ENCODE measurements at regions not wholly inside any gene's neighbourhood (a gene's known extent, or its start where the extent isn't known, plus 50 kb on each side); places are given as distances from the start of the nearest gene placed in this dataset.

DNA sequence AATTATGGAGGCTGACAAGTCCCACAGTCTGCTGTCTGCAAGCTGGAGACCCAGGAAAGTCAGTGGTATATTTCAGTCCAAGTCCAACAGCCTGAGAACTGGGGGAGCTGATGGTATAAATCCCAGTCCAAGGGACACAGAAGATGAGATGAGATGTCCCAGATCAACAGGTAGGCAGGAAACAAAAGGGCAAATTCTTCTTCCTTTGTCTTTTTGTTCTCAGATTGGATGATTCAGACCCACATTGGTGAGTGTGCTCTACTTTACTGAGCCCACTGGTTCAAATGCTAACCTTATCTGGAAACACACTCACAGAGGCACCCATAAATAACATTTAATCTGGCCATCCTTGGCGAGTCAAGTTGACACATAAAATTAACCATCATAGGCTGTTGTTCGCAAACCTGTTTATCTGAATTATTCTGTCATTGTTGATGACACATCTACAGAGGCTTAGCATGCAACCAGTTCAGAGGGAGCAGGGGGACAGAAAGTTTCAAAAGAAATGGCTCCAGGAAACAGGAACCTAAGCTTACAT lies 62.7 kb upstream of the ITGA11 start:
- Histone ChIP-seq H3K18ac (ENCODE audit: insufficient read length, low read depth, low read length) (no peak overlapping the region), H3K14ac (ENCODE audit: insufficient read depth, low read length) (no peak overlapping the region), H2AFZ (ENCODE audit: low read length) (no peak overlapping the region), H2BK5ac (ENCODE audit: insufficient read length, low read length) (no peak overlapping the region), H3K9ac (ENCODE audit: extremely low read depth, insufficient read length, low read length) (no peak overlapping the region), H3K56ac (ENCODE audit: insufficient read length, low read depth, low read length) (no peak overlapping the region), H2BK15ac (ENCODE audit: low read depth, low read length) (no peak overlapping the region), H3K4ac (ENCODE audit: low read depth, low read length) (no peak overlapping the region), H3T11ph (ENCODE audit: low read length) (no peak overlapping the region), H3K23ac (ENCODE audit: insufficient read length, low read depth, low read length) (no peak overlapping the region), H3K79me2 (ENCODE audit: insufficient read depth, low read length) (0 out of 2 replicates have a peak, but pooled peaks cover 1% of the 10 kb centered on the region), H4K8ac (replicated peaks; ENCODE audit: insufficient read length, low read depth, low read length) (no peak overlapping the region), H3K79me1 (ENCODE audit: insufficient read depth, low read depth, low read length, poor library complexity, severe bottlenecking) (no peaks in the 10 kb centered on the region), H2BK20ac (ENCODE audit: low read depth, low read length, poor library complexity, severe bottlenecking) (no peak overlapping the region), H2AK5ac (ENCODE audit: insufficient read length, low read length) (no peak overlapping the region), H3K27ac (ENCODE audit: insufficient read length, low read depth, low read length) (no peak overlapping the region), H3K4me1 (ENCODE audit: insufficient read depth, low read length) (no peaks in the 10 kb centered on the region), H4K91ac (ENCODE audit: insufficient read length, low read depth, low read length) (no peak overlapping the region), H4K5ac (ENCODE audit: insufficient read length, low read depth, low read length) (no peak overlapping the region), H3K4me2 (ENCODE audit: insufficient read depth, insufficient read length, low read length) (no peak overlapping the region), H2BK12ac (ENCODE audit: insufficient read length, low read depth, low read length) (no peak overlapping the region), H3K9me3 (ENCODE audit: control insufficient read depth, low read depth, low read length) (no peaks in the 10 kb centered on the region), H4K20me1 (ENCODE audit: control insufficient read depth, insufficient read depth, insufficient read length) (no peaks in the 10 kb centered on the region), H3K27me3 (ENCODE audit: insufficient read depth, low read length) (no peaks in the 10 kb centered on the region; the same call in 1 of the 2 replicates), H3K23me2 (ENCODE audit: insufficient read length, low read depth, low read length, poor library complexity, severe bottlenecking) (no peaks in the 10 kb centered on the region), H2BK120ac (ENCODE audit: low read depth, low read length, poor library complexity, severe bottlenecking) (no peak overlapping the region)
- Mint-ChIP-seq H3K4me1 (peaks cover 7% of the 10 kb centered on the region in 2 experiments), H3K36me3 (ENCODE audit: insufficient read depth in 1 of 3, low read depth in 3 of 3) (no peaks in the 10 kb centered on the region), H3K9me3 (no peaks in the 10 kb centered on the region; a peak in 1 of 5 replicates), H3K4me3 (no peak overlapping the region), H3K27ac (no peak overlapping the region), H3K27me3 (ENCODE audit: low read depth) (peaks cover 6% of the 10 kb centered on the region; the same call in 1 of the 2 replicates)
- TF ChIP-seq CTCF (conservative IDR thresholded peaks at IDR 0.05): no peak
- DNase-seq: no peak
- WGBS (ENCODE audit: extremely low coverage, insufficient read length, low lambda C conversion rate): no CpG with 5 or more reads among the region's 2 CpGs

All from H9 (cell line).